GM12878 (cell line): ENCODE measurements at regions not wholly inside any gene's neighbourhood (a gene's known extent, or its start where the extent isn't known, plus 50 kb on each side); places are given as distances from the start of the nearest gene placed in this dataset.
"Not testable (repeated sequence)": the region's sequence is repeated elsewhere in the genome, so short reads cannot be mapped to it uniquely, and the experiment has no call there.

ENCODE experiments used
- ATAC-seq: fragments of 200-7000 bp; cut with Tn5 transposase; 3 replicates; pipeline ENCODE4 v1.9.1; 2020; ENCODE audit warnings: mild to moderate bottlenecking, moderate library complexity
- BruUV-seq: library from RNA; stranded (reverse); fragments of 400-500 nt; replicated peaks from 2 replicates; lab custom pipeline; 2021; lab: Mats Ljungman, UMichigan
- CTCF ChIA-PET: fragments of 300-600 bp; sonication (Branson Sonifier 250); formaldehyde crosslinking; extraction: SDS; loops from one replicate; lab custom pipeline; 2021; ENCODE audit warnings: inconsistent platforms; lab: Yijun Ruan, JAX
- POLR2A ChIA-PET: fragments of 350-600 bp; formaldehyde crosslinking; extraction: SDS; loops from one replicate; lab custom pipeline; 2021; ENCODE audit warnings: inconsistent platforms; lab: Charles Lee
- RAD21 ChIA-PET: fragments of 300-600 bp; sonication (Branson Sonifier 250); formaldehyde crosslinking; loops from one replicate; lab custom pipeline; 2023; ENCODE audit warnings: antibody characterized with exemption; ENCODE audit not compliant: unreplicated experiment; lab: Charles Lee
- SMC1A ChIA-PET: fragments of 300-600 bp; sonication (Branson Sonifier 250); formaldehyde crosslinking; loops from one replicate; lab custom pipeline; 2023; ENCODE audit not compliant: unreplicated experiment, uncharacterized antibody; lab: Charles Lee
- DNase-seq: peaks from one replicate; pipeline ENCODE4 v3.0.0-alpha.2; 2011; ENCODE audit warnings: low read depth, low spot score
- FAIRE-seq: peaks from 3 replicates; lab custom pipeline; 2011; peaks lifted over from hg19 to GRCh38; lab: Jason Lieb, UNC
- H2AFZ ChIP-seq: 2 replicates; pipeline ENCODE4 v1.6.0; 2011; ENCODE audit warnings: low read depth, low read length, control low read depth; ENCODE audit not compliant: control insufficient read depth
- H3K27ac ChIP-seq: 2 replicates; pipeline ENCODE4 v1.5.1; 2011; ENCODE audit warnings: control low read depth; ENCODE audit not compliant: control insufficient read depth, insufficient read depth
- H3K27me3 ChIP-seq, 2 experiments: replicated peaks in 1 of 2; 2 replicates each; pipeline versions ENCODE4 v1.6.0 to v1.6.1; 2011; ENCODE audit warnings: low read length in 1 of 2; ENCODE audit not compliant: control insufficient read depth in 2 of 2, insufficient read depth in 2 of 2
- H3K36me3 ChIP-seq, 2 experiments: 2 replicates each; pipeline ENCODE4 v1.5.1; 2011; ENCODE audit warnings: low read length in 1 of 2; ENCODE audit not compliant: control insufficient read depth in 2 of 2, insufficient read depth in 2 of 2
- H3K4me1 ChIP-seq: 2 replicates; pipeline ENCODE4 v1.6.1; 2011; ENCODE audit warnings: mild to moderate bottlenecking, low read length, moderate library complexity, mixed read lengths; ENCODE audit not compliant: control insufficient read depth, insufficient read depth
- H3K4me2 ChIP-seq: 2 replicates; pipeline ENCODE4 v1.6.0; 2011; ENCODE audit warnings: control low read depth; ENCODE audit not compliant: control insufficient read depth, insufficient read depth
- H3K4me3 ChIP-seq: fragments of 200-600 bp; sonication (generic); 2 replicates; pipeline ENCODE4 v1.5.1; 2016
- H3K79me2 ChIP-seq: 2 replicates; pipeline ENCODE4 v1.6.0; 2011; ENCODE audit warnings: low read length; ENCODE audit not compliant: control insufficient read depth, insufficient read depth
- H3K9ac ChIP-seq: 2 replicates; pipeline ENCODE4 v1.8.0; 2011; ENCODE audit warnings: low read length, control low read depth, mixed read lengths; ENCODE audit not compliant: control insufficient read depth, insufficient read depth
- H3K9me3 ChIP-seq: replicated peaks from 3 replicates; pipeline ENCODE4 v1.5.1; 2011; ENCODE audit warnings: mild to moderate bottlenecking, low read length; ENCODE audit not compliant: control insufficient read depth, insufficient read depth
- H4K20me1 ChIP-seq: 2 replicates; pipeline ENCODE4 v1.6.0; 2011; ENCODE audit not compliant: control insufficient read depth, insufficient read depth
- CTCF ChIP-seq, 3 experiments: IDR thresholded peaks in 2 of 3; conservative IDR thresholded peaks in 1 of 3; 2 replicates each; pipeline ENCODE4 v1.5.1; 2011; ENCODE audit warnings: low read depth in 3 of 3, low read length in 3 of 3, mild to moderate bottlenecking in 3 of 3, control low read depth in 2 of 3, moderate library complexity in 2 of 3, inconsistent platforms in 1 of 3, mixed read lengths in 1 of 3; ENCODE audit not compliant: control insufficient read depth in 2 of 3, insufficient read depth in 1 of 3; ENCODE audit errors: extremely low read depth in 1 of 3
- RAD21 ChIP-seq: IDR thresholded peaks from 2 replicates; pipeline ENCODE4 v1.6.1; 2011; ENCODE audit warnings: mild to moderate bottlenecking, low read depth, low read length, moderate library complexity; ENCODE audit not compliant: insufficient read depth
- SMC3 ChIP-seq: IDR thresholded peaks from 2 replicates; pipeline ENCODE4 v1.6.1; 2011; ENCODE audit warnings: low read length, improper control_type of control experiment, borderline replicate concordance
- SUZ12 ChIP-seq: fragments of 200-600 bp; sonication (generic); IDR thresholded peaks from one replicate; pipeline ENCODE4 v1.6.1; 2018; ENCODE audit warnings: antibody characterized with exemption, mild to moderate bottlenecking; ENCODE audit not compliant: unreplicated experiment
- WGBS: methylation state at CpG from one replicate; pipeline ENCODE4 v1.1.6; 2016; ENCODE audit warnings: low lambda C conversion rate; ENCODE audit not compliant: insufficient replicate concordance, insufficient coverage; ENCODE audit errors: missing lambda C conversion rate; 5-methylcytosine and 5-hydroxymethylcytosine counted together
- in situ Hi-C: fragments of 300-500 bp; cut with MboI; formaldehyde crosslinking; loops from 9 replicates; pipeline ENCODE4 v1.14.3; 2018; ENCODE audit warnings: mixed read lengths
- intact Hi-C: fragments of 100-400 bp; cut with micrococcal nuclease; formaldehyde crosslinking; loops from one replicate; pipeline ENCODE4 v1.14.2; 2022; ENCODE audit not compliant: unreplicated experiment

GRCh38 chr1:61552630-61553305 is 172.2 kb downstream of the TM2D1 start:
- intact Hi-C loops: no loop called here
- RAD21 ChIA-PET: no interaction called here
- H3K36me3 ChIP-seq: no peaks in the 10 kb centered on the region
- no TSS peak for BruUV-seq
- TF ChIP-seq SUZ12: no peak
- TF ChIP-seq, all 136 proteins: peak for 0
- Histone ChIP-seq H3K9ac (no peak overlapping the region), H3K9me3 (no peaks in the 10 kb centered on the region), H3K79me2 (no peaks in the 10 kb centered on the region), H4K20me1 (no peaks in the 10 kb centered on the region), H2AFZ (no peak overlapping the region), H3K4me2 (no peak overlapping the region), H3K27ac (no peak overlapping the region), H3K27me3 (no peaks in the 10 kb centered on the region), H3K4me1 (no peaks in the 10 kb centered on the region), H3K4me3 (no peak overlapping the region)
- SMC1A ChIA-PET: no interaction called here
- POLR2A ChIA-PET: no interaction called here
- in situ Hi-C loops: no loop called here
- no peak for DNase-seq
- no peak for ATAC-seq
- WGBS: 45% methylated on average over 4 of the region's 4 CpGs
- FAIRE-seq: no peak
- CTCF ChIA-PET: no interaction called here

GRCh38 chr1:61547302-61547701 is 177.6 kb downstream of the TM2D1 start:
- intact Hi-C loops, BruUV-seq, H3K79me2 ChIP-seq, H2AFZ ChIP-seq, ATAC-seq, DNase-seq, H3K9me3 ChIP-seq, POLR2A ChIA-PET, H3K9ac ChIP-seq, H3K27me3 ChIP-seq, H3K4me1 ChIP-seq, H3K4me2 ChIP-seq, H4K20me1 ChIP-seq, H3K27ac ChIP-seq, in situ Hi-C loops, FAIRE-seq, H3K4me3 ChIP-seq, H3K36me3 ChIP-seq: not testable (repeated sequence)
- ChIA-PET CTCF (interaction anchor here (0.9 to 4.2 kb wide), 12 partner anchors 10 to 309 kb away, joined by 3 to 36 read pairs (median 4); no protein-coding TSS in a partner anchor), SMC1A (interaction anchor here (1.0 to 2.6 kb wide), 2 partner anchors 235 to 306 kb away, joined by 3 to 6 read pairs; no protein-coding TSS in a partner anchor), RAD21 (interaction anchor here (1.0 kb wide), 1 partner anchor 41 kb away, joined by 3 read pairs; no protein-coding TSS in a partner anchor)
- TF ChIP-seq CTCF (IDR thresholded peaks at IDR 0.05 in 2 of 3, conservative IDR thresholded peaks at IDR 0.05 in 1 of 3; ENCODE audit: control insufficient read depth in 2 of 3, extremely low read depth in 1 of 3, insufficient read depth in 1 of 3, low read depth in 3 of 3, low read length in 3 of 3): peak; percentile 30 to 40 (median 36); a peak in 5 of 6 replicates
- TF ChIP-seq RAD21: peak; percentile 23; the same call in 1 of the 2 replicates
- TF ChIP-seq SMC3: peak; percentile 16; the same call in 1 of the 2 replicates
- WGBS: 0% methylated on average over 2 of the region's 2 CpGs

- H3K27ac ChIP-seq, in situ Hi-C loops, BruUV-seq, H3K9me3 ChIP-seq, H2AFZ ChIP-seq, DNase-seq, FAIRE-seq, H3K4me3 ChIP-seq, POLR2A ChIA-PET, H3K9ac ChIP-seq, H3K36me3 ChIP-seq, H3K79me2 ChIP-seq, H4K20me1 ChIP-seq, ATAC-seq, H3K4me2 ChIP-seq, H3K27me3 ChIP-seq, RAD21 ChIA-PET, H3K4me1 ChIP-seq, intact Hi-C loops: not testable (repeated sequence)
- WGBS: 3% methylated on average over 2 of the region's 2 CpGs
- CTCF ChIA-PET: interaction anchor here (1.2 kb wide), 1 partner anchor 43 kb away, joined by 3 read pairs; no protein-coding TSS in a partner anchor
- SMC1A ChIA-PET: interaction anchor here (1.6 kb wide), 1 partner anchor 309 kb away, joined by 4 read pairs; no protein-coding TSS in a partner anchor
These were observed 180.1 kb downstream of the TM2D1 start for GRCh38 chr1:61544870-61545269.
